Memory B cell (primary cell): ENCODE measurements at regions not wholly inside any gene's neighbourhood (a gene's known extent, or its start where the extent isn't known, plus 50 kb on each side); places are given as distances from the start of the nearest gene placed in this dataset.
"Not testable (repeated sequence)": the region's sequence is repeated elsewhere in the genome, so short reads cannot be mapped to it uniquely, and the experiment has no call there.

Experiments
- ATAC-seq: fragments of 150-1000 bp; cut with Tn5 transposase; 2 replicates; pipeline ENCODE4 v1.10.0; 2021; ENCODE audit warnings: low read depth, mild to moderate bottlenecking, moderate library complexity
- DNase-seq, 2 donors: peaks; one replicate each; pipeline ENCODE4 v3.0.0; 2022; ENCODE audit warnings: low spot score in 2 of 2
- H3K27ac Mint-ChIP-seq: one replicate; pipeline ENCODE4 v1.8.0; 2022; ENCODE audit warnings: mild to moderate bottlenecking, moderate library complexity, mixed read lengths
- H3K27me3 Mint-ChIP-seq: one replicate; pipeline ENCODE4 v1.8.0; 2022; ENCODE audit warnings: mixed read lengths
- H3K36me3 Mint-ChIP-seq: one replicate; pipeline ENCODE4 v1.8.0; 2022; ENCODE audit warnings: mild to moderate bottlenecking, mixed read lengths
- H3K4me1 Mint-ChIP-seq: one replicate; pipeline ENCODE4 v1.8.0; 2022; ENCODE audit warnings: mixed read lengths
- H3K4me3 Mint-ChIP-seq: one replicate; pipeline ENCODE4 v1.8.0; 2022; ENCODE audit warnings: mild to moderate bottlenecking, moderate library complexity, mixed read lengths
- H3K9me3 Mint-ChIP-seq: one replicate; pipeline ENCODE4 v1.8.0; 2022; ENCODE audit warnings: mixed read lengths

DNA sequence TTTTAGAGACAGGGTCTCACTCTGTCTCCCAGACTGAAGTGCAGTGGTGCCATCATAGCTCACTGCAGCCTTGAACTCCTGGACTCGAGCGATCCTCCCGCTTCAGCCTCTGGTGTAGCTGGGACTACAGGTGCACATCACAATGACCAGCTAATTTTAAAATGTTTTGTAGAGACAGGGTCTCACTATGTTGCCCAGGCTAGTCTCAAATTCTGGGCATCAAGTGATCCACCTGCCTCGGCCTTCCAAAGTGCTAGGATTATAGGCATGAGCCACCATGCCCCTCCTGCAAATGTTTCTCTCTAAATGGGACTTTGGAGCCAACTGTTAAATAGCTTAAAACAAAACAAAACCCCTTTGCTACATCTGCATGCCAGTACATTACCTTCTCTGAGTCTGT, 82.2 kb upstream of the BRD7 start:
- Mint-ChIP-seq H3K27ac (no peak overlapping the region), H3K27me3 (peaks cover 11% of the 10 kb centered on the region), H3K9me3 (no peaks in the 10 kb centered on the region), H3K4me3 (no peak overlapping the region), H3K4me1 (no peaks in the 10 kb centered on the region), H3K36me3 (no peaks in the 10 kb centered on the region)
- DNase-seq (no peak), ATAC-seq (no peak)

DNA sequence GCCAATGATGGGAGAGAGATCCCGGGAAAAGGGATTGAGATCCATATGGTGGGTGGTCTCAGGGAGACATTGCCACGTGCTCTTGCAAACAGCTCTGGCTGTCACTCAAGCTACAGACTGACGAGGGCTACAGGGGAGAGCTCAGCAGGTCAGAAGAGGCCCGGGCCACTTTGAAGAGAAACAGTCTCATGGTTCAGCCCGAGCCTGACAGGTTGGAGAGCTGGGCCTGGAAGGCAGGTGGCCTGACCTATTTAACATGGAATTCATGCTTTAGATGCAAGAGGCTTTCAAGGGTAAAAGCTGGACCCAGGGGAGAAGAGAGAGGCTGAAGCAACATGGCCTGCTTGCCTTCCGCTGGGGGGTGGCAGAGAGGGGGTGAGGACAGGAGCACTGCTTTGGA, 81.0 kb upstream of the BRD7 start:
- H3K27me3 Mint-ChIP-seq = peaks cover 11% of the 10 kb centered on the region
- no peak for ATAC-seq

GRCh38 chr16:50448981-50449380, 80.2 kb upstream of the BRD7 start:
- Mint-ChIP-seq H3K4me3 (no peak overlapping the region), H3K9me3 (no peaks in the 10 kb centered on the region), H3K27ac (no peak overlapping the region), H3K27me3 (peaks cover 14% of the 10 kb centered on the region), H3K4me1 (no peaks in the 10 kb centered on the region), H3K36me3 (peaks cover under 1% of the 10 kb centered on the region)
- no peak for DNase-seq
- no peak for ATAC-seq

More for the DNA sequence above, 81.0 kb upstream of the BRD7 start:
- no peaks in the 10 kb centered on the region for H3K36me3 Mint-ChIP-seq
- H3K9me3 Mint-ChIP-seq = no peaks in the 10 kb centered on the region
- H3K4me3 Mint-ChIP-seq = no peak overlapping the region
- no peak for DNase-seq
- no peaks in the 10 kb centered on the region for H3K4me1 Mint-ChIP-seq
- no peak overlapping the region for H3K27ac Mint-ChIP-seq

DNA sequence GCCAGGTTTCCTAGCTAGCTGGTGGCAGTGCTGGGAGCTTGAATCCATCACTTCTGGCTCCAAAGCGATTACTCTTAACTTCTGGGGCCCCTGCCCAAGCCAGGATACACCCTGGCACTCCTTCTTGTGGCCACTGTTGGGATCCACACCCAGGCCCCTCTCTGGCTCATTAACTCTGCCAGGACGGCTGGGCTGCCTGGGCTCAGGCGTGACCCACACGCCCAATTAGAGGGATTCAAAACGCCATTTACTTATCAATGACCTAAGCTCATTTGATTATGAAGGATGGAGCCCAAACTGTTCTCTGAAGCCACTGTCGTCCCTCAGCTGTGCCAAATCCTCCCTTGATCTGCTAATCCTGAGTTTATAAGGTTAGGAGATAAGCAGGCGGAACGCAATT, 79.7 kb upstream of the BRD7 start:
- no peak for ATAC-seq
- H3K9me3 Mint-ChIP-seq = no peaks in the 10 kb centered on the region
- H3K27ac Mint-ChIP-seq = no peak overlapping the region
- peaks cover 1% of the 10 kb centered on the region for H3K36me3 Mint-ChIP-seq
- H3K4me3 Mint-ChIP-seq = no peak overlapping the region
- H3K4me1 Mint-ChIP-seq = no peaks in the 10 kb centered on the region
- DNase-seq = no peak
- H3K27me3 Mint-ChIP-seq = peaks cover 15% of the 10 kb centered on the region

GRCh38 chr16:50447386-50447785, 78.6 kb upstream of the BRD7 start:
- not testable (repeated sequence) for H3K4me3 Mint-ChIP-seq, H3K36me3 Mint-ChIP-seq, H3K4me1 Mint-ChIP-seq, H3K9me3 Mint-ChIP-seq, H3K27ac Mint-ChIP-seq, DNase-seq, ATAC-seq
- peaks cover 15% of the 10 kb centered on the region for H3K27me3 Mint-ChIP-seq

DNA sequence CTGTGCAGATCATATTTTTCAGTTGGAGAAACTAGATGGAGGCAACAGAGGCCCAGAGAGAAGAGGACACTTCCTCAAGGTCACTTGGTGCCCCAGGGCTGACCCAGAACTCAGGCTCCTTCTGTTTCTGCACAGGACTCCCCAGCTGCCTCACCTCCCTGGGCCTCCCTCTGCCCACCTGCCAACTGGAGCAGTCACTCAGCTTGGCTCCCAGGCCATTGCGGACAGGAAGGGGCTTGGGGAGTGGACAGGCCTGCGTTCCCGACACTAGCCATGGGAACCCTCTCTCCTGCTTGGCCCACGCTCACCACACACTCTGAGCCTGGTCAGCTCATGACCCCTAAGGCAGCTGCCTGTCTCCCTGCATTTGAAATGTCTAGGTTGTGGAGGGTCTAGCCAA, 78.1 kb upstream of the BRD7 start:
- Mint-ChIP-seq H3K27me3 (peaks cover 15% of the 10 kb centered on the region), H3K4me3 (no peak overlapping the region), H3K36me3 (peaks cover 3% of the 10 kb centered on the region), H3K4me1 (no peaks in the 10 kb centered on the region), H3K27ac (no peak overlapping the region), H3K9me3 (peaks cover 5% of the 10 kb centered on the region)
- DNase-seq (no peak), ATAC-seq (no peak)

GRCh38 chr16:50445621-50446555, 77.1 kb upstream of the BRD7 start:
- H3K36me3 Mint-ChIP-seq = peaks cover 3% of the 10 kb centered on the region
- H3K4me3 Mint-ChIP-seq = no peak overlapping the region
- H3K27ac Mint-ChIP-seq = no peak overlapping the region
- no peaks in the 10 kb centered on the region for H3K4me1 Mint-ChIP-seq
- H3K27me3 Mint-ChIP-seq = peaks cover 15% of the 10 kb centered on the region
- DNase-seq (no peak), ATAC-seq (no peak)
- peaks cover 5% of the 10 kb centered on the region for H3K9me3 Mint-ChIP-seq

DNA sequence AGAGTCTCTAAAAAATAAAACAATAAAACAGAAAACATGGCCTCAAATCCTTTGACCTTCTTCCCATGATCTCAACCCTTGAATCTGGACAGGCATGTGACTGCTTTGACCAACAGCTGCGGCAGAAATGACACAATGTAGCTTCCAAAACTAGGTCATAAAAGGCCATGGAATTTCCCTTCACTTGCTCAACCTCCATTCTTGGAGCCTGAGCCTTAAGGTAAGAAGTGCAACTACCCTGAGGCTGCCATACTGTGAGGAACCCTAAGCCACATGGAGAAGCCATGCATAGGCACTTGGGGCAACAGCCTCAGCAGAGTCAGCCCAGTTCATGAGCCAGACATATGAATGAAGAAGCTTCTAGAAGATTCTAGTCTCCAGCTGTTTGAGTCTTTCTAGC, 75.7 kb upstream of the BRD7 start:
- ATAC-seq = no peak
- no peak overlapping the region for H3K27ac Mint-ChIP-seq
- no peak for DNase-seq
- H3K36me3 Mint-ChIP-seq = peaks cover 8% of the 10 kb centered on the region
- no peak overlapping the region for H3K4me3 Mint-ChIP-seq
- H3K27me3 Mint-ChIP-seq = peaks cover 15% of the 10 kb centered on the region
- H3K4me1 Mint-ChIP-seq = no peaks in the 10 kb centered on the region
- peaks cover 14% of the 10 kb centered on the region for H3K9me3 Mint-ChIP-seq

- Mint-ChIP-seq H3K9me3 (peaks cover 22% of the 10 kb centered on the region), H3K4me1 (no peaks in the 10 kb centered on the region), H3K27me3 (peaks cover 11% of the 10 kb centered on the region), H3K27ac (no peak overlapping the region), H3K4me3 (no peak overlapping the region), H3K36me3 (peaks cover 13% of the 10 kb centered on the region)
- ATAC-seq = no peak
- no peak for DNase-seq
These were observed 73.4 kb upstream of the BRD7 start for GRCh38 chr16:50442221-50442620.

GRCh38 chr16:50441486-50442157, 72.8 kb upstream of the BRD7 start:
- Mint-ChIP-seq H3K4me3 (no peak overlapping the region), H3K4me1 (no peaks in the 10 kb centered on the region), H3K36me3 (peaks cover 13% of the 10 kb centered on the region), H3K27ac (no peak overlapping the region), H3K27me3 (peaks cover 11% of the 10 kb centered on the region), H3K9me3 (peaks cover 22% of the 10 kb centered on the region)
- DNase-seq = no peak
- no peak for ATAC-seq

DNA sequence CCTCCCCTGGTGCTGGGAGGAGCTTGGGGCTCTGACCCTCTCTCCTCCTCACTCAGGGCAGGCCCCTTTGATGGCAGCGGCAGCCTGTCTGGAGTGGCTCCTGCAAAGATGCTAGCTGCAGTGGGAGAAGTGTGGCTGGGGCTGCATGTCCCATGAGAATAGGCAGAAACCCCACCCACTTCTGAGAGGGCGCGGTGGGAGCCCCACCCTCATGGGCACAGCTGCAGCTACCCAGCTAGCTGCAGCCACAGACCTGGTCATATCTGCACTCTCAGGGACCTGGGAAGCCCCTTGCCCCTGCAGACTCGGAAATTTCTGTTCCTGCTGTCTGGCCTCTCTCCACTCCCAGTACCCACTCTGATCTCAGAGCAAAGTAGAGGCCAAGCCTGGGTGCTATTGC, 72.2 kb upstream of the BRD7 start:
- no peak overlapping the region for H3K27ac Mint-ChIP-seq
- H3K27me3 Mint-ChIP-seq = peaks cover 11% of the 10 kb centered on the region
- ATAC-seq (no peak), DNase-seq (no peak)
- H3K9me3 Mint-ChIP-seq = peaks cover 22% of the 10 kb centered on the region
- no peaks in the 10 kb centered on the region for H3K4me1 Mint-ChIP-seq
- H3K36me3 Mint-ChIP-seq = peaks cover 13% of the 10 kb centered on the region
- no peak overlapping the region for H3K4me3 Mint-ChIP-seq

DNA sequence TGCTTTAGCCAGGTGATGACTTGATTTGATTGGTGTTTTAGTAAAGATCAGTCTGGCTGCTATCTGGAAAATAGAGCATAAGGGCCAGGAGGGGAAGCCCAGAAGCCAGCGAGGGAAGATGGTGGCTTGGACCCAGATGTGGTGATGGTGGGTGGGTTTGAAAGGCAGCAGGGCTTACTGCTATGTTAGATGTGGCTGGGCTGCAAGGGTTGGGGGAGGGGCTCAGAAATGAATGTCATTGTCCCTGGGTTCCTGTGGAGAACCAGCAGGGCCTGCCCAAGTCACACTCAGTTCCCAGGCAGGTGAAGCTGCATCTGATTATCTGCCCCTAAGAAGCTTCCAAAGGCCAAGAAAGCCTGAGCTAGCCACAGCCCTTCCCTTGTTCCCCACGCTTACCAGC, 71.7 kb upstream of the BRD7 start:
- H3K27ac Mint-ChIP-seq = no peak overlapping the region
- DNase-seq (no peak), ATAC-seq (no peak)
- no peaks in the 10 kb centered on the region for H3K4me1 Mint-ChIP-seq
- H3K27me3 Mint-ChIP-seq = peaks cover 12% of the 10 kb centered on the region
- peaks cover 22% of the 10 kb centered on the region for H3K9me3 Mint-ChIP-seq
- H3K4me3 Mint-ChIP-seq = no peak overlapping the region
- H3K36me3 Mint-ChIP-seq = peaks cover 13% of the 10 kb centered on the region

DNA sequence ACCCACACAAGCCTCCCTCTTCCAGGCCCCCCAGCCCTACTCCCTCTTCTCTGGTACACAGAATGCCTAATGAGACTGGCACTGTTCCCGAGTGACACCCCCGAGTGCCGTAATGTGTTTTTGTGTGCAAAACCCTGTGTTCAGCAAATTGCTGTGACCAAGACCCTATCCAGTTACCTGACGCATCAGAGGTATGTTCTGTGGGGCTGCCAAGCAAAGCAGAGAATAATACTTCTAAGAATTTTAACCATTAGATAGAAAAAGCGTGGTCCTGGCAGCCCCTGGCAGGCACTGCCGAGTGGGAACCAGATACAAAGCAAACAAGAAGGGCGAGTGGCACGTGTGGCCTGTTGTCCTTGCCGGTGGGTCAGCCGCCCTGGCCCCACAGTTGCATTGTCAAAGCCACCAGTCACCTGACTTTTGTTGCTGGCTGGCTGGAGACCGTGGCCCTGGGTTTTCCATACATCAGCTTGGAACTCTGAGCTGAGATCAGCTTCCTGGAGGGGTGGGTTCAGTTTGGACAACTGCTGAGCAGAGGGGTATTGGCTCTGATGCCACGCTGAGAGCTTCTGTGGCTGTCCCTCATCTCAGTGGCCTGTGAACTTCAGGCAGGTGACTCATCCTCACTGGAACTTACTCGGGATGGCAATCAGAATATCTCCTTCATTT, 69.1 kb upstream of the BRD7 start:
- Mint-ChIP-seq H3K9me3 (peaks cover 19% of the 10 kb centered on the region), H3K36me3 (peaks cover 11% of the 10 kb centered on the region), H3K27ac (no peak overlapping the region), H3K4me1 (no peaks in the 10 kb centered on the region), H3K27me3 (peaks cover 13% of the 10 kb centered on the region), H3K4me3 (no peak overlapping the region)
- DNase-seq (no peak), ATAC-seq (no peak)

DNA sequence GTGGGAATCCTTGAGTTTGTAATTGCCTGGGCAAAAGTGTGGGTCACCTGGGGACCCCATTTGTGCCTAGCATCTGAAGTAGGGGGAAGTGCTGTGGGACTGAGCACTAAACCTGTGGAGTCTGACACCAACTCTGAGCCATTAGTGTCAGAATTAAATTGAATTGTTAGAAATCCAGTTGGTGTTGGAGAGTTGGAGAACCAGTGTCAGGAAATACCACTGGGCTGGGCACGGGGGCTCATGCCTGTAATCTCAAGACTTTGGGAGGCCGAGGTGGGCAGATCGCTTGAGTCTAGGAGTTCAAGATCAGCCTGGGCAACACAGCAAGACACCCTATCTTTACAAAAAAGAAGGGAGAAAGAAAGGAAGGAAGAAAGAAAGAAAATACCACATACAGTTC, 67.5 kb upstream of the BRD7 start:
- Mint-ChIP-seq H3K27ac (no peak overlapping the region), H3K36me3 (peaks cover 10% of the 10 kb centered on the region), H3K4me1 (no peaks in the 10 kb centered on the region), H3K27me3 (peaks cover 21% of the 10 kb centered on the region), H3K4me3 (no peak overlapping the region), H3K9me3 (peaks cover 17% of the 10 kb centered on the region)
- no peak for ATAC-seq
- peak in 1 of 2 donors; percentile 1 for DNase-seq
